GM19468 (cell line): ENCODE measurements at regions not wholly inside any gene's neighbourhood (a gene's known extent, or its start where the extent isn't known, plus 50 kb on each side); places are given as distances from the start of the nearest gene placed in this dataset.
"Not testable (repeated sequence)": the region's sequence is repeated elsewhere in the genome, so short reads cannot be mapped to it uniquely, and the experiment has no call there.

Experiments used
- ATAC-seq: cut with Tn5 transposase; IDR thresholded peaks from one replicate; pipeline ENCODE4 v1.9.1; 2021; ENCODE audit warnings: mild to moderate bottlenecking, moderate library complexity, moderate number of reproducible peaks; ENCODE audit not compliant: unreplicated experiment; ENCODE audit errors: extremely low read depth

GRCh38 chr10:65794861-65795260 is 1131.0 kb upstream of the LRRTM3 start:
- not testable (repeated sequence) for ATAC-seq

- ATAC-seq: no peak
Measured at GRCh38 chr10:65796472-65796871, 1129.4 kb upstream of the LRRTM3 start.

GRCh38 chr10:65798133-65798532 is 1127.7 kb upstream of the LRRTM3 start:
- ATAC-seq: no peak

- no peak for ATAC-seq
Measured at GRCh38 chr10:65802391-65802790, 1123.4 kb upstream of the LRRTM3 start.

- no peak for ATAC-seq
Measured at GRCh38 chr10:65805511-65805910, 1120.3 kb upstream of the LRRTM3 start.

- ATAC-seq: no peak
Measured at GRCh38 chr10:65805993-65806392, 1119.8 kb upstream of the LRRTM3 start.

GRCh38 chr10:65808687-65809333 is 1117.0 kb upstream of the LRRTM3 start:
- no peak for ATAC-seq

GRCh38 chr10:65811931-65812525 is 1113.8 kb upstream of the LRRTM3 start:
- ATAC-seq: no peak

GRCh38 chr10:65816536-65816935 is 1109.3 kb upstream of the LRRTM3 start:
- no peak for ATAC-seq

GRCh38 chr10:65818990-65819389 is 1106.8 kb upstream of the LRRTM3 start:
- no peak for ATAC-seq

- no peak for ATAC-seq
Measured at GRCh38 chr10:65827359-65827758, 1098.5 kb upstream of the LRRTM3 start.

GRCh38 chr10:65838811-65839210 is 1087.0 kb upstream of the LRRTM3 start:
- ATAC-seq: no peak

GRCh38 chr10:65843203-65843602 is 1082.6 kb upstream of the LRRTM3 start:
- no peak for ATAC-seq

- no peak for ATAC-seq
Measured at GRCh38 chr10:65845916-65846315, 1079.9 kb upstream of the LRRTM3 start.

GRCh38 chr10:65846541-65846940 is 1079.3 kb upstream of the LRRTM3 start:
- no peak for ATAC-seq

- ATAC-seq: no peak
Measured at GRCh38 chr10:65846949-65847348, 1078.9 kb upstream of the LRRTM3 start.

- ATAC-seq: no peak
Measured at GRCh38 chr10:65847436-65848230, 1078.2 kb upstream of the LRRTM3 start.

- no peak for ATAC-seq
Measured at GRCh38 chr10:65858841-65859240, 1067.0 kb upstream of the LRRTM3 start.

GRCh38 chr10:65861249-65861648 is 1064.6 kb upstream of the LRRTM3 start:
- ATAC-seq: no peak
